SK-N-SH (cell line): ENCODE measurements at regions not wholly inside any gene's neighbourhood (a gene's known extent, or its start where the extent isn't known, plus 50 kb on each side); places are given as distances from the start of the nearest gene placed in this dataset.
"Not testable (repeated sequence)": the region's sequence is repeated elsewhere in the genome, so short reads cannot be mapped to it uniquely, and the experiment has no call there.

ENCODE experiments used
- FOXM1 ChIP-seq: IDR thresholded peaks from 2 replicates; pipeline ENCODE4 v1.4.0; 2012; ENCODE audit warnings: low read depth, mild to moderate bottlenecking
- GABPA ChIP-seq: IDR thresholded peaks from 2 replicates; pipeline ENCODE4 v1.4.0; 2012; ENCODE audit warnings: low read depth, mild to moderate bottlenecking
- JUND ChIP-seq: IDR thresholded peaks from 2 replicates; pipeline ENCODE4 v1.4.0; 2012
- MAX ChIP-seq: IDR thresholded peaks from 2 replicates; pipeline ENCODE4 v1.4.0; 2012; ENCODE audit warnings: low read depth
- MXI1 ChIP-seq: IDR thresholded peaks from 2 replicates; pipeline ENCODE4 v1.6.1; 2012; ENCODE audit warnings: mild to moderate bottlenecking, low read depth, low read length, improper control_type of control experiment
- NFIC ChIP-seq: IDR thresholded peaks from 2 replicates; pipeline ENCODE4 v1.4.0; 2012; ENCODE audit warnings: borderline replicate concordance
- NRF1 ChIP-seq: IDR thresholded peaks from 2 replicates; pipeline ENCODE4 v1.6.1; 2012; ENCODE audit warnings: low read depth, mild to moderate bottlenecking, low read length
- POLR2AphosphoS5 ChIP-seq: IDR thresholded peaks from 2 replicates; pipeline ENCODE4 v1.6.1; 2012; ENCODE audit warnings: low read depth, low read length
- RCOR1 ChIP-seq: fragments of 150-350 bp; IDR thresholded peaks from 2 replicates; pipeline ENCODE4 v1.6.1; 2017; ENCODE audit warnings: antibody characterized with exemption, low read length
- REST ChIP-seq: IDR thresholded peaks from 2 replicates; pipeline ENCODE4 v1.6.1; 2012; ENCODE audit warnings: mild to moderate bottlenecking, low read depth, low read length, moderate library complexity
- USF1 ChIP-seq: IDR thresholded peaks from 2 replicates; pipeline ENCODE4 v1.4.0; 2012; ENCODE audit warnings: low read depth, borderline replicate concordance
- USF2 ChIP-seq: fragments of 150-350 bp; IDR thresholded peaks from 2 replicates; pipeline ENCODE4 v1.6.1; 2017; ENCODE audit warnings: antibody characterized with exemption, low read length, low read depth, borderline replicate concordance
- ZBTB33 ChIP-seq: IDR thresholded peaks from 2 replicates; pipeline ENCODE4 v1.4.0; 2012; ENCODE audit warnings: low read depth, borderline replicate concordance
- TF ChIP-seq, protein P1 (sequence below): fragments of 200-600 bp; sonication (generic); IDR thresholded peaks from 2 replicates; pipeline ENCODE4 v1.6.1; 2017; ENCODE audit warnings: antibody characterized with exemption, mild to moderate bottlenecking, moderate library complexity

GRCh38 chr9:63899637-63900190, 1385.3 kb downstream of the FOXD4L5 start:
- TF ChIP-seq MXI1, NRF1, POLR2AphosphoS5, NFIC, GABPA, RCOR1, REST, JUND, ZBTB33, MAX, FOXM1, USF1, USF2: not testable (repeated sequence)
- TF ChIP-seq, protein P1, sequence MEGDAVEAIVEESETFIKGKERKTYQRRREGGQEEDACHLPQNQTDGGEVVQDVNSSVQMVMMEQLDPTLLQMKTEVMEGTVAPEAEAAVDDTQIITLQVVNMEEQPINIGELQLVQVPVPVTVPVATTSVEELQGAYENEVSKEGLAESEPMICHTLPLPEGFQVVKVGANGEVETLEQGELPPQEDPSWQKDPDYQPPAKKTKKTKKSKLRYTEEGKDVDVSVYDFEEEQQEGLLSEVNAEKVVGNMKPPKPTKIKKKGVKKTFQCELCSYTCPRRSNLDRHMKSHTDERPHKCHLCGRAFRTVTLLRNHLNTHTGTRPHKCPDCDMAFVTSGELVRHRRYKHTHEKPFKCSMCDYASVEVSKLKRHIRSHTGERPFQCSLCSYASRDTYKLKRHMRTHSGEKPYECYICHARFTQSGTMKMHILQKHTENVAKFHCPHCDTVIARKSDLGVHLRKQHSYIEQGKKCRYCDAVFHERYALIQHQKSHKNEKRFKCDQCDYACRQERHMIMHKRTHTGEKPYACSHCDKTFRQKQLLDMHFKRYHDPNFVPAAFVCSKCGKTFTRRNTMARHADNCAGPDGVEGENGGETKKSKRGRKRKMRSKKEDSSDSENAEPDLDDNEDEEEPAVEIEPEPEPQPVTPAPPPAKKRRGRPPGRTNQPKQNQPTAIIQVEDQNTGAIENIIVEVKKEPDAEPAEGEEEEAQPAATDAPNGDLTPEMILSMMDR = not testable (repeated sequence)
